Activated CD4-positive, alpha-beta T cell treated with anti-CD3 and anti-CD28 coated beads for 48 hours (primary cell): ENCODE measurements at regions not wholly inside any gene's neighbourhood (a gene's known extent, or its start where the extent isn't known, plus 50 kb on each side); places are given as distances from the start of the nearest gene placed in this dataset.

Experiments used
- DNase-seq: peaks from one replicate; pipeline ENCODE4 v3.0.0-alpha.2; 2020

DNA sequence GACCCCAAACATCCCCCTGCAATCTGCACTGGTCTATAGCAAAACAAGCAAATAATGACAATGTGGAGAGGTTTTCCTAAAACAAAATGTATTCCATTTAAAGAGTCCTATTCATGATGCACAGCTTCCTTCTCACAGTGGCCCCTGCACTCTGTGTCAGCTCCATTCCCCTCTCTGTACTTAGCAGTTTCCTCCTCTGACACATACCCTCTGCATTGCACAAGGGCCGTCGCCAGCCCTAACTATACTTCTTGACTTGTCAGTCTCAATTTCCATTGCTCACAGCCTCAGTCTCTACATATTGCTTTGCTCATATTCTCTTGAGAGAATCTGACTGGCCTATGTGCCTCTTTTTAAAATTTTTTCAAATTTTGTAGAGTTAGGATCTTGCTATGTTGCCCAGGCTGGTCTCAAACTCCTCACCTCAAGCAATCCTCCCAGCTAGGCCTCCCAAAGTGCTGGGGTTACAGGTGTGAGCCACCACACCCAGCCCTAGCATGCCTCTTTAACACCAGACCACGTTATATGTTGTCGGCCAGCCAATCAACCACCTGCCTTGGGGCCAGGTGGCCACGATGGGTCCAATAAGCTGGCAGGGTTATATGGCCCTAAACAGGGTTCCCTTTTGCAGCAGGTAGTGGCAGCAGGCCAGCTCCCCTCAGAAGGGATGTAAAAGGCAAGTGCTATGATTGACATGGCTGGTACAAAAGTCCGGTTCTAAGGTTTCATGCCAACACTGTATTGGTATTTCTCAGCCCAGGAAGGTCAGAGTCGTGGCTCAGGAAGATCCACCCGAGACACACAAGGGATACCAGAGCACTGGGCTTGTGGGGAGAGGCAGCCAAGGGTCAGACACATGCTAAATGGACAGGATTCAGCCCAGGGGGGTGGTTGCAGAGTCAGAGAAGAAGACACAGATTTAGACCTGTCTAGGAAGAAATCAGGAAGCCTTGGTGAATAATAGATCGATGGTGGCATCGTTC lies 59.0 kb upstream of the SMAD3 start:
- no peak for DNase-seq

- no peak for DNase-seq
Observed at GRCh38 chr15:67009576-67010569, 55.5 kb upstream of the SMAD3 start.

- no peak for DNase-seq
Observed at GRCh38 chr15:67010898-67011616, 54.3 kb upstream of the SMAD3 start.

DNA sequence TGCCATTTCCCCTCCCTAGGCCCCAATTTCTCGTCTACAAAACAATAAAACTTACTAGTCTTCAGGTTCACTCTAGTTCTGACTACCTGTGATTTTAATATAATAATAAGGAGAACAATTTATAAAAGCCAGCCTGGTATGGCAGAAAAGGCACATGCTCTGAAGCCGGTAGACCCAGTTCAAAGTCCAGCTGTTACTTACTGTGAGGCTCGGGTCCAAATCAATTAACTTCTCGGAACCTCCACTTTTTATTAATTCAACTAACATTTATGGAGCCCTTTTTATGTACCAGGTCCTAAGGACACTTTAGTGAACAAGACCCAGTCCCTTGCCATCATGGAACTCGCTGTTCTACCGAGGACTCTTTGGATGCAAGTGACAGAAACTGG lies 53.8 kb upstream of the SMAD3 start:
- no peak for DNase-seq

- DNase-seq: no peak
Observed at GRCh38 chr15:67013696-67014095, 51.7 kb upstream of the SMAD3 start.
